ENCODE measurements at regions not wholly inside any gene's neighbourhood (a gene's known extent, or its start where the extent isn't known, plus 50 kb on each side); places are given as distances from the start of the nearest gene placed in this dataset.
"Not testable (repeated sequence)": the region's sequence is repeated elsewhere in the genome, so short reads cannot be mapped to it uniquely, and the experiment has no call there.

DNA sequence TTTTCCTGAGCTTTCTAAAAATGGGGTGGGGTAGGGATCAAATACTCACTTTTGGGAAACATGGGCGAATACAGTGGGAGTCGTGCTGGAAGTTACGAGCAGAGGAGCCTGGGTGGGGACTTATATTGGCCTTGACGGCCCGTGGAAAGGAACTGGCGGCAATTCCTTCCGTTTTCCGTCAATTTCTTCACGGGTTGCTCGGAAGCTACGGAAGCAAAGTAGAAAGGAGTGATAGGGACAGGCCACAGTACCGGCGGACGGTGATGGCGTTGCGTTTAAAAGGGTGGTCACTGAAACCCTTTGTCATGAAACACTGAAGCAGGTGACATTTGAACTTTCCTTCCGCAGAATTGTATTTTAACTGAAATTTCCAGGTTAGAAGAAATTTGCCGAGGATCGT lies 505.0 kb downstream of the PRIM2 start:
- not testable (repeated sequence) for TF ChIP-seq CTCF (IDR thresholded peaks at IDR 0.05; ENCODE audit: borderline replicate concordance, extremely low read depth, low read length, poor library complexity, severe bottlenecking); EZH2 (IDR thresholded peaks at IDR 0.05; ENCODE audit: borderline replicate concordance, low read depth, low read length, severe bottlenecking)

All from DND-41 (cell line).